ENCODE measurements at regions not wholly inside any gene's neighbourhood (a gene's known extent, or its start where the extent isn't known, plus 50 kb on each side); places are given as distances from the start of the nearest gene placed in this dataset.

DNA sequence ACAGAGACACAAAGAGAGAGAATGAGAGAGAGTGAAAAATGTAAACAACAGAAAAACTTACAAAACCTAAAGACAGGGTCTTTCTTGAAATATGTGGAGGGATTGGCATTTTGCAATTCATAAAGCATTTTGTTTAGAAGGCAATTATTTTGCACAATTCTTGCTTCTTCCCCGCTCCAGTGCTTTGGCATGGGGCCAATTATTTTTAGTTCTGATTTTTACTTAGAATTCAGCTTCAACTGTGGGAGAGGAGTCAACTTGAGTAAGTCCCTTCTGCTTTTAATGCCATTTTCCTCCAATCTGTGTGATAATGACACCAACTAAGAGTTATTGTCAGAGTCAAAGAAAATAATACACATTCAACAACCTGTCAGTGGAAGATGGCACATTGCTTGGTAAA lies 1051.9 kb downstream of the NLGN4X start:
- Histone ChIP-seq H3K36me3 (no peaks in the 10 kb centered on the region), H3K9me3 (no peaks in the 10 kb centered on the region), H3K4me1 (replicated peaks) (no peaks in the 10 kb centered on the region), H3K27ac (no peak overlapping the region), H3K27me3 (replicated peaks; ENCODE audit: insufficient read depth) (no peaks in the 10 kb centered on the region), H3K4me3 (no peak overlapping the region)
- WGBS, result 25% methylated on average over 1 of the region's 1 CpG
- intact Hi-C loops (cut with DNase I), result no loop called here
- TF ChIP-seq POLR2AphosphoS5 (IDR thresholded peaks at IDR 0.05), result no peak
- TF ChIP-seq, protein P1, sequence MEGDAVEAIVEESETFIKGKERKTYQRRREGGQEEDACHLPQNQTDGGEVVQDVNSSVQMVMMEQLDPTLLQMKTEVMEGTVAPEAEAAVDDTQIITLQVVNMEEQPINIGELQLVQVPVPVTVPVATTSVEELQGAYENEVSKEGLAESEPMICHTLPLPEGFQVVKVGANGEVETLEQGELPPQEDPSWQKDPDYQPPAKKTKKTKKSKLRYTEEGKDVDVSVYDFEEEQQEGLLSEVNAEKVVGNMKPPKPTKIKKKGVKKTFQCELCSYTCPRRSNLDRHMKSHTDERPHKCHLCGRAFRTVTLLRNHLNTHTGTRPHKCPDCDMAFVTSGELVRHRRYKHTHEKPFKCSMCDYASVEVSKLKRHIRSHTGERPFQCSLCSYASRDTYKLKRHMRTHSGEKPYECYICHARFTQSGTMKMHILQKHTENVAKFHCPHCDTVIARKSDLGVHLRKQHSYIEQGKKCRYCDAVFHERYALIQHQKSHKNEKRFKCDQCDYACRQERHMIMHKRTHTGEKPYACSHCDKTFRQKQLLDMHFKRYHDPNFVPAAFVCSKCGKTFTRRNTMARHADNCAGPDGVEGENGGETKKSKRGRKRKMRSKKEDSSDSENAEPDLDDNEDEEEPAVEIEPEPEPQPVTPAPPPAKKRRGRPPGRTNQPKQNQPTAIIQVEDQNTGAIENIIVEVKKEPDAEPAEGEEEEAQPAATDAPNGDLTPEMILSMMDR (IDR thresholded peaks at IDR 0.05), result no peak
- no peak for TF ChIP-seq POLR2A (IDR thresholded peaks at IDR 0.05)
- DNase-seq (ENCODE audit: low spot score), result no peak

GRCh38 chrX:5163663-5164062 lies 1065.0 kb downstream of the NLGN4X start:
- no peak for TF ChIP-seq POLR2AphosphoS5 (IDR thresholded peaks at IDR 0.05)
- TF ChIP-seq, protein P1 (IDR thresholded peaks at IDR 0.05), result no peak
- TF ChIP-seq POLR2A (IDR thresholded peaks at IDR 0.05), result no peak
- WGBS, result 94% methylated on average over 1 of the region's 1 CpG
- H3K27me3 ChIP-seq (replicated peaks; ENCODE audit: insufficient read depth), result no peaks in the 10 kb centered on the region
- intact Hi-C loops (cut with DNase I), result no loop called here
- H3K9me3 ChIP-seq, result no peaks in the 10 kb centered on the region
- DNase-seq (ENCODE audit: low spot score), result no peak
- H3K4me1 ChIP-seq (replicated peaks), result no peaks in the 10 kb centered on the region
- no peaks in the 10 kb centered on the region for H3K36me3 ChIP-seq
- no peak overlapping the region for H3K27ac ChIP-seq
- H3K4me3 ChIP-seq, result no peak overlapping the region

DNA sequence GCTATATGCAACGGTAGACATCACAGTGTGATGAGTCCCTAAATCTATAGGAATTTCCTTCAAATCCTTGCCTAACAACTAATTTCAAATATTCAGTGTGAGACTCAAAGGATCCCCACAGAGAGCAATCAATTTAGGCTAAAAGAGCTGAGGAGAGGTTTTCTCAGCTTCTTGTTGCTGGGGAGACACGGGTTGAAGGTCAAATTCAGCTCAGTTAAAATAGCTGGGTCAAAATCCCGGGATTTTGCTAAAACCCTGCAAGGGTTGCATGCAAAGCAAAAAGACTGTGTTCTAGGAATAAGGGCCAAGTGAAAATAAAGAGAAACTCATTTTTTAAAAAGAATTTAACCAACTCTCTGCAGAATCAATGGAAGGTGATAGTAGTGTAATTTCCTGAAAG lies 1073.4 kb downstream of the NLGN4X start:
- no peaks in the 10 kb centered on the region for H3K9me3 ChIP-seq
- TF ChIP-seq POLR2AphosphoS5 (IDR thresholded peaks at IDR 0.05), result no peak
- TF ChIP-seq, protein P1 (IDR thresholded peaks at IDR 0.05), result no peak
- no peak for TF ChIP-seq POLR2A (IDR thresholded peaks at IDR 0.05)
- no peak overlapping the region for H3K27ac ChIP-seq

DNA sequence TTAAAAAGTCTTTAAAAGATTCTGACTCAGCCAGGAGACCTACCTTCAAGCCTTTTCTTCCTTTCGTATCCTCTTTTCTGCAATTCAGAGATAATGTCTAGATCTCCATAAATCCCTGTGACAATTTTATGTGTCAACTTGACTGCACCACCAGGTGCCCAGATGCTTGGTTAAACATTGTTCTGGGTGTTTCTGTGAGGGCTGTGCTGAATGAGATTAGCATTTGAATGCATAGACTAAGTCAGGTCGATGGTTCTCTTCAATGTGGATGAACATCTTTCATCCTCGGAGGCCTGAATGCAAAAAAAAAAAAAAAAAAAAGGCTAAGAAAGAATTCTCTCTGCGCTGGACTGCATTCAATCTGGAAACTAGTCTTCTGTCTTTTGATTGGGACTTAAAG lies 1082.7 kb downstream of the NLGN4X start:
- intact Hi-C loops (cut with DNase I), result no loop called here
- Histone ChIP-seq H3K9me3 (no peaks in the 10 kb centered on the region), H3K27me3 (replicated peaks; ENCODE audit: insufficient read depth) (no peaks in the 10 kb centered on the region), H3K27ac (no peak overlapping the region), H3K4me3 (no peak overlapping the region), H3K4me1 (replicated peaks) (no peaks in the 10 kb centered on the region), H3K36me3 (no peaks in the 10 kb centered on the region)
- WGBS, result 49% methylated on average over 4 of the region's 4 CpGs
- TF ChIP-seq POLR2A (IDR thresholded peaks at IDR 0.05), result no peak
- TF ChIP-seq POLR2AphosphoS5 (IDR thresholded peaks at IDR 0.05), result no peak
- TF ChIP-seq, protein P1 (IDR thresholded peaks at IDR 0.05), result no peak
- no peak for DNase-seq (ENCODE audit: low spot score)

More for the DNA sequence above, 1073.4 kb downstream of the NLGN4X start:
- no peak for DNase-seq (ENCODE audit: low spot score)
- WGBS, result 17% methylated on average over 3 of the region's 3 CpGs
- Histone ChIP-seq H3K36me3 (no peaks in the 10 kb centered on the region), H3K27me3 (replicated peaks; ENCODE audit: insufficient read depth) (no peaks in the 10 kb centered on the region), H3K4me3 (no peak overlapping the region), H3K4me1 (replicated peaks) (no peaks in the 10 kb centered on the region)
- intact Hi-C loops (cut with DNase I), result no loop called here

- TF ChIP-seq POLR2A (IDR thresholded peaks at IDR 0.05), result no peak
- TF ChIP-seq, protein P1 (IDR thresholded peaks at IDR 0.05), result no peak
- TF ChIP-seq POLR2AphosphoS5 (IDR thresholded peaks at IDR 0.05), result no peak
- H3K36me3 ChIP-seq, result no peaks in the 10 kb centered on the region
- no peak overlapping the region for H3K27ac ChIP-seq
- no peaks in the 10 kb centered on the region for H3K27me3 ChIP-seq (replicated peaks; ENCODE audit: insufficient read depth)
- 96% methylated on average over 6 of the region's 7 CpGs for WGBS
- no peak for DNase-seq (ENCODE audit: low spot score)
- no peaks in the 10 kb centered on the region for H3K4me1 ChIP-seq (replicated peaks)
- no peaks in the 10 kb centered on the region for H3K9me3 ChIP-seq
- intact Hi-C loops (cut with DNase I), result no loop called here
- H3K4me3 ChIP-seq, result no peak overlapping the region
Observed at GRCh38 chrX:5142644-5143043, 1086.0 kb downstream of the NLGN4X start.
